ENCODE measurements at regions not wholly inside any gene's neighbourhood (a gene's known extent, or its start where the extent isn't known, plus 50 kb on each side); places are given as distances from the start of the nearest gene placed in this dataset.
"Not testable (repeated sequence)": the region's sequence is repeated elsewhere in the genome, so short reads cannot be mapped to it uniquely, and the experiment has no call there.

DNA sequence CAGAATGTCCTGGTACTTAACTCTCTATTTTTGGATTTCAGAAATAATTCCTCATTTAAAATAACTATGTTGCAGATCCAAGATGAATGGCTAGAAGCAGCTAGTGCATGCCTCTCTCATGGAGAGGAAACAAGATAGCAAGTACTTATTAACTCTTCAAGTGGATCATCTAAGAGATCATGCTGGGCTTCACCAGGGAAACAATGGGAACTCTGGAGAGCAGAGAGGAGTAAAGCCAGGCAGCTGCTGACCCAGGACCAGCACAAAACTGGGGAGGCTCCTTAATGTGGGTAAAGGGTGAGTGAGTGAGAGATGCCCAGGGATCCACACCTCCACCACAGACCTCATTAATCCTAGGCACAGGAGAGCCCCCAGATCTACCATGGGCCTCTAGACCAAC, 897.8 kb upstream of the ACO1 start:
- Mint-ChIP-seq H3K9me3 (no peaks in the 10 kb centered on the region), H3K27ac (no peak overlapping the region), H3K36me3 (peaks cover 0 to 7% of the 10 kb centered on the region in 2 donors)
- DNase-seq (ENCODE audit: low spot score in 2 of 2) = no peak
- no peak for ATAC-seq

DNA sequence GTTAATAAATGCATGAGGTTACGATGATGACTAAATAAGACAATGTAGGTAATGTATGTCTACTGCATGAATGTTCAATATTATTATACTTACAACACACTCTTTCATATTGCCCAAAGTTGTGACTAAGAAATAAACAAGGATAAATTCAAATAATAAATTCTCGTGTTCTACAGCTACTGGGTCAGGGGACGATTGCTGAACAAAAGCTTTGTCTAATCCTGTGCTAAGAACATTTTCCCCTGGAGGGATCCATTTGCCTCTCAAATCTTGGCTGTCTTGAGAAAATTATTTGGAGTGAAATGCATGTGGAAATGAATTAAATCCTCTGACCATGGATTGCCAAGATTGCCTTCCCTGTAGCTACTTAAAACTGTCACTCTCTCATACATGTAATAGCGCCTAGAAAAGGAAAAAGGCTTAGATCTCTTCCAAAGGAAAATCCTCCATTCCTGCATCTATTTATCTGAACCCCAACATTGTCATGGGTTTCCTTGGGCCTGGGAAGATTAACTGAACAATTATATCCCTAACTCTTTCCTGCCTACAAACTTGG, 893.8 kb upstream of the ACO1 start:
- no peak for ATAC-seq
- Mint-ChIP-seq H3K9me3 (peaks cover 0 to 3% of the 10 kb centered on the region in 2 donors), H3K27ac (no peak overlapping the region), H3K36me3 (peaks cover 0 to 7% of the 10 kb centered on the region in 2 donors)
- DNase-seq (ENCODE audit: low spot score in 2 of 2) = no peak

DNA sequence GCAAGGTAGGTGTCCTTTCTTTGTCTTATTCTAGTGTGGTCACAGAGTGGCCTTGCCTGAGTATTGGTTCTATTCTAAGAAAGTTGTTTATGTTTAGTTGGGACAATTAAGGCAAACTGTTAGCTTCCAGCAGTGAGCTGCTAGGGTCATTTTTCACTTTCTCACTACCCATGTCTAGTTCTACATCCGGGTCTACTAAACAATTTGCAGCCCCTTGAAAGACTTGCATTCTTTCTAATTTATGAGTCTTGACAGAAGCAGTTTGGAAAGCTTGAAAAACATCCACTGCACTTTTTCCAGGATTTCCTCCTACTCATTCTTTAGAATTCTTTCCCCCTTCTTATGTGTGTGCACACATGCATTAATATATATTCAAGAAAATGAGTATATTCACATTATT, 892.2 kb upstream of the ACO1 start:
- DNase-seq (ENCODE audit: low spot score in 2 of 2) (no peak), ATAC-seq (no peak)
- H3K9me3 Mint-ChIP-seq = peaks cover 10 to 18% of the 10 kb centered on the region in 2 donors
- no peak overlapping the region for H3K27ac Mint-ChIP-seq
- H3K36me3 Mint-ChIP-seq = peaks cover 10 to 12% of the 10 kb centered on the region in 2 donors

DNA sequence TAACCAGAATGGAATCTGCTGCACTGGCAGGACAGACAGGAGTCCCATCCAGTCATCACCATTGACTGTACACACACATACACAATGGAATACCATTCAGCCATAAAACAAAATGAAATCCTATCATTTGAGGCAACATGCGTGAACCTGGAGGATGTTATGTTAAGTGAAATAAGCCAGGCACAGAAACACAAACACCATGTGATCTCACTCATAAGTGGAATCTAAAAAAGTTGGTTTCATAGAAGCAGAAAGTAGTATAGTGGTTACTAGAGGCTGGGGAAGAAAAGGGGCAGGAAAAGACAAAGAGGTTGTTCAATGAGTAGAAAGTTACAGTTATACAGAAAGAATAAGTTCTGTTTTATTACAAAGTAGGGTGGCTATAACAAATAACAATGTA, 884.0 kb upstream of the ACO1 start:
- no peak for ATAC-seq
- no peak for DNase-seq (ENCODE audit: low spot score in 2 of 2)
- Mint-ChIP-seq H3K27ac (no peak overlapping the region), H3K36me3 (peaks cover 10 to 17% of the 10 kb centered on the region in 2 donors), H3K9me3 (peaks cover 14 to 21% of the 10 kb centered on the region in 2 donors)

DNA sequence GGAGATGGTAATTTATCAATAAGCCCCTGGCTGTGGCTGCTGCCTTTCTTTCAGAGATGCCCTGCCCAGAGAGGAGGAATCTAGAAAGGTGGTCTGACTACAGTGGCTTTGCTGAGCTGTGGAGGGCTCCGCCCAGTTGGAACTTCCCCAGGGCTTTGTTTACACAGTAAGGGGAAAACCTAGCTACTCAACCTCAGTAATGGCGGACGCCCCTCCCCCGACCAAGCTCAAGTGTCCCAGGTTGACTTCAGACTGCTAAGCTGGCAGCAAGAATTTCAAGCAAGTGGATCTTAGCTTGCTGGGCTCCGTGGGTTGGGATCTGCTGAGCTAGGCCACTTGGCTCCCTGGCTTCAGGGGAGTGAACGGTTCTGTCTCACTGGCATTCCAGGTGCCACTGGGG, 865.4 kb upstream of the ACO1 start:
- Mint-ChIP-seq H3K27ac (no peak overlapping the region), H3K36me3 (peaks cover 0 to 19% of the 10 kb centered on the region in 2 donors), H3K9me3 (peaks cover 11 to 14% of the 10 kb centered on the region in 2 donors)
- peak in 1 of 2 donors; percentile 13 for DNase-seq (ENCODE audit: low spot score in 2 of 2)
- ATAC-seq = peak in 1 of 2 donors; percentile 51

DNA sequence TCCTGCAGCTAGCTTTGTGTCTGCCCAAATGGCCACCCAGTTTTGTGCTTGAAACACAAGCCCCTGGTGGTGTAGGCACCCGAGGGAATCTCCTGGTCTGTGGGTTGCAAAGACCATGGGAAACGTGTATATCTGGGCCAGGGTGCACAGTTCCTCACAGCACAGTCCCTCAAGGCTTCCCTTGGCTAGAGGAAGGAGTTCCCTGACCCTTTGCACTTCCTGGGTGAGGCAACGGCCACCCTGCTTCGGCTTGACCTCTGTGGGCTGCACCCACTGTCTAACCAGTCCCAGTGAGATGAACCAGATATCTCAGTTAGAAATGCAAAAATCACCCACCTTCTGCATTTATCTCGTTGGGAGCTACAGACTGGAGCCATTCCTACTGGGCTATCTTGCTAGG, 865.0 kb upstream of the ACO1 start:
- Mint-ChIP-seq H3K9me3 (peaks cover 11 to 14% of the 10 kb centered on the region in 2 donors), H3K27ac (no peak overlapping the region), H3K36me3 (peaks cover 0 to 15% of the 10 kb centered on the region in 2 donors)
- ATAC-seq = no peak
- no peak for DNase-seq (ENCODE audit: low spot score in 2 of 2)

DNA sequence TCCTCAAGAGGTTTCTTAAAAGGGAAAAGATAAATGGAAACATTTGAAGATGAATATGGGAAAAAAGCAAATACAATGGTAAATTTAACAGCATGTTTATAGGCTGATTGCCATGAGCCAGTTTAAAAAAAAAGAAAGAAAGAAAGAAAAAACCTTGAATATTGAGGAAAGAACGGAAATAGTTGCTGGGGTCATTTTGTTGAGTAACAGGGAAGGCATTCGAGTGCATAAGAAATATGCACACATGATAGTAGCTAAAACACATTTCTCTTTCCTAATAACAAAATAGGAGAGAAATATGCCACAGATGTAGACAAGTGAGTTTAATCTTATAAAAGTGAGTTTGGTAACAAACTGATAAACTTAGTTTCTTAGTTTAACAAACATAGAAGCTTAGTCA, 864.6 kb upstream of the ACO1 start:
- ATAC-seq (no peak), DNase-seq (ENCODE audit: low spot score in 2 of 2) (no peak)
- Mint-ChIP-seq H3K9me3 (peaks cover 11 to 14% of the 10 kb centered on the region in 2 donors), H3K36me3 (peaks cover 0 to 11% of the 10 kb centered on the region in 2 donors), H3K27ac (no peak overlapping the region)

DNA sequence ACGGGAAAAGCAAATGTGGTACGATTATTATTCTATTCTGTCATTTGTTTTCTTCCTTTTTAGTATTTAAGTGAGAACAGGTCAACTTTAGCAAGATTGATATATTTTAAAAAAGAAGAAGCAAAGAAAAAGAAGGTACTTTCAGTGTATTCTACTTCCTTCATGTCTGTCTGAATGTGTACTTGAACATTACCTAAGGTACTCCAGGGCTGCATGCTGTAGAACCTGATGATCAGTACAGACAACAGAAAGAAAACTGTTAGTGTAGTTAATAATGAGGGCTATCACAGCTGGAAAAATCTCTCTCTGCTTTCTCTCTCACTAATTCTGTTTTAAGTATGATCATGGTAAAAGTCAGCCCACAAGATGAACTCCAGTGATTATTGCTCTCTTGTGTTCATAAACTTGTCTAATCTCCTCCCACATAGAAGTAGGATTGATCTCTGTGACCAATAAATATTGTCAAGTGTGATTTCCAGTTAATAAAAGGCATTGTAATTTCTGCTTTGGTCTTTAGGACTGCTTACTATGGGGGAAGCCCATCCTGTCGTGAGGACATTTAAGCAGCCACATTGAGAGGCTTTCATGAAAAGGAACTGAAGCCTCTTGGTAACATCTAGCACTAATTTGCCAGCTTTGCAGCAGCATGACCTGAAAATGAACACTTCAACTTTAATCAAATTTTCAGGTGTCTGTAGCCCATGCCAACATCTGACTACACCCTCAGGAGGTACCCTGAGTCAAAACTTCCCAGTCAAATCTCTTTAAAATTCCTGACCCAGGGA, 864.0 kb upstream of the ACO1 start:
- no peak overlapping the region for H3K27ac Mint-ChIP-seq
- peaks cover 8 to 11% of the 10 kb centered on the region in 2 donors for H3K9me3 Mint-ChIP-seq
- ATAC-seq (no peak), DNase-seq (ENCODE audit: low spot score in 2 of 2) (no peak)
- H3K36me3 Mint-ChIP-seq = peaks cover 0 to 11% of the 10 kb centered on the region in 2 donors

DNA sequence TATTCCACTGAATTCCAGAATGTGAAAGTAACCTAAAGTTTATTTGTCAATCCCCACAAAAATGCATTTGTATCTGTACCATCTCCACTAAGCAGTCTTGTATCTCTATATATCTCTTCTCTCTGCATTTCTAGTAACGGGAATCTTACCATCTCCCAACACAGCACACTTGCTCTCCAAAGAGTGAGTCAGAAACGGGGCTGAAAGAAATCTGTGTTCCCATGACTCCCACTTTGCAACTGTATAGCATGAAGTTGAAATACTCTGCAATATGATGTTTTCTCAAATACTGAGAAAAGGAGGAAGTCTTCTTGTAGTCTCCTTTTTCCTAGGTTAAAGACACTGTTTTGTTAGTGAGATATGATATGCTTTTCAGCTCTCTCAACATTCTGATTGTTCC, 848.8 kb upstream of the ACO1 start:
- Mint-ChIP-seq H3K9me3 (no peaks in the 10 kb centered on the region), H3K36me3 (no peaks in the 10 kb centered on the region), H3K27ac (no peak overlapping the region)
- ATAC-seq (no peak), DNase-seq (ENCODE audit: low spot score in 2 of 2) (no peak)

DNA sequence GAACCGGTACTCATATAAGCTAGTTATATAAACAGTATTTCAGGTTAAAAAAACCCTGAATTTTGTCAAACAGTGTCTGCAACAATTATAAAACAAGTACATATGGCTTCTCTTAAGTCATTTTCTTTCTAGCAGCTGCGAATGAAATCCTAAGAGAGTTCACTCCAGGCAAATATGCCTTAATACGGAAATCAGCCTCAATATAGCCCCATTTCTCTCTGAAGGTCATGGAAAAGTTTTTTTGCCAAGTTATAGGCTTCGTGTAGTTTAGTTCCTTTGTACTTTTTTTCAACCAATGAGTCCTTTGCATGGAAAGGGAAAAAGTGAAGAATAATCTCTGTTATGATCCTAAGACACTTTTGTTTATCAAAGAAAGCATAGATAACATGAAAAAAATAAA, 848.0 kb upstream of the ACO1 start:
- Mint-ChIP-seq H3K9me3 (no peaks in the 10 kb centered on the region), H3K27ac (no peak overlapping the region), H3K36me3 (no peaks in the 10 kb centered on the region)
- DNase-seq (ENCODE audit: low spot score in 2 of 2) (no peak), ATAC-seq (no peak)

DNA sequence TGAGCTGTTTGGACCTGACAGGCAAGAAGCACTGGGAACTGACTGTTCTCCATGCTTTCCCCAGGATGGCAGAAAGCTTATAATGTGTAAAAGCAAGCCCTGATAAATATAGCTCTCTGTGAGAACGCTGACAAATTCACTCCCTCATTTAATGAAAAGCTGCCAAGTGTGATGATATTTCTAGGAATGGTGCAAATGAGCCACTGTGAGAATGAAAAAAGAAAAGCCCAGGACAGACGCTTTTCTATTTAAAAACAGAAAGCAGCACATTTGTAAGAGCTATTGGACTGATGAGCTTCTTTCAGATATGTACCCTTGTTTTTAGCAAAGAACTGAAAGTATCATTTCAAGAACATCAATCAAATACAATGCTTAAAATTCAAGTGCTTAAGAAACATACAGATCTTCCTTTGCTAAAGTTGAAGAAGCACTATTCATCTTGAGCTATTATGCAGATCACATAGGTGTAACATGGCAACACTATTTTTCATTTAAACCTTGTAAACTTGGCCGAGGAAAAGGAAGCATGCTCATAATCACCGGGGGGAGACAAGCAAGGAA, 842.6 kb upstream of the ACO1 start:
- Mint-ChIP-seq H3K27ac (peak overlapping the region in 1 of 2 donors; percentile 83), H3K9me3 (no peaks in the 10 kb centered on the region), H3K36me3 (no peaks in the 10 kb centered on the region)
- ATAC-seq = no peak
- DNase-seq (ENCODE audit: low spot score in 2 of 2) = no peak

DNA sequence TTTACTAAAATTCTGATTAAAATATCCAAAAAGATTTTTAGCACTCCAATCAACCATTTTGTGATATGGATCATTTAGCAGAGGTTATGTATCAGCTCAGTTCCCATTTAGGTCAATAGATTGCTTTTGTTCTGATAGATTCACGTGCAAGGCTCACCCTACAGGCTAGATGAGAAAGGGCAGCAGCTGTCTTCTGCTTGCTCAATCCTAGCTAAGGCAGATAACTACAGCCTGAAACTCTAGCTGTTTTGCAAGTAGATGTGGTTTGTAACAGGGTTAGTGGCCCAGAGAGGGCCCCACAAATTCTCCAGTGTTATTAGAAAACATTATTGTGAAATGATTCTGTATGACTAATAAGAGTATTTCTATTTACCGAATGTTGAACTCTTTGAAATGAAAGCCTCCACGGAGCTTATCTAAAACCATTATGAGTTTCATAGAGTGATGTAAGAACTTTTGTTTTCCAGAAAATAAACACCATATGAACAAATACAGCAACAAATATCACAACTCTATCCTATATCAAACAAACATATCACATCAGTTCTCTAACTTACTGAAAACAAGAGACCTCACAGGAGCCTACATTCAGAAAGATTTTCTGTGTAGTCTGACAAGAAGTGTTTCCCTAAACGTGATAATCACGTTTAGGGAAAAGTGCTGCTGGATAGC, 841.9 kb upstream of the ACO1 start:
- no peak overlapping the region for H3K27ac Mint-ChIP-seq
- no peaks in the 10 kb centered on the region for H3K36me3 Mint-ChIP-seq
- H3K9me3 Mint-ChIP-seq = no peaks in the 10 kb centered on the region
- DNase-seq (ENCODE audit: low spot score in 2 of 2) = peak in 1 of 2 donors; percentile 4
- ATAC-seq = peak in 1 of 2 donors; percentile 96

DNA sequence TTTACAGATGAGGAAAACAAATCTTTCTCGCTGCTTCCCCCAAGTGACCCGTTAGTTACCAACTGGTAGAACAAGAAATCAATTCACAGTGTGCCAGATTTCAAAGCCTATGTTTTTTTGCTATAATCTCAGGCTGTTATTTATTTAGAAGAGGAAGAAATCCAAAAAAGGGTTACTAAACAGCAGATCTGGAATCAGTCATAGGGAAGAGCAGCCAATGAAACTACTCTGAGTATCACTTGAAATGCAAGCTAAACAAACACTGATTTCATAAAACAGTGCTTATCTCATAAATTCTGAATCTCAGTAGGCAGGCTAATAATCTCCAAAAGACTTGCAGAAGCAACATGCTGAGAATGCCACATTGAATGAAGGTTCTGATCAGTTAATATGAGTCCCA, 829.5 kb upstream of the ACO1 start:
- Mint-ChIP-seq H3K36me3 (peaks cover 0 to under 1% of the 10 kb centered on the region in 2 donors), H3K9me3 (peaks cover 3 to 14% of the 10 kb centered on the region in 2 donors), H3K27ac (no peak overlapping the region)
- DNase-seq (ENCODE audit: low spot score in 2 of 2) (no peak), ATAC-seq (no peak)

DNA sequence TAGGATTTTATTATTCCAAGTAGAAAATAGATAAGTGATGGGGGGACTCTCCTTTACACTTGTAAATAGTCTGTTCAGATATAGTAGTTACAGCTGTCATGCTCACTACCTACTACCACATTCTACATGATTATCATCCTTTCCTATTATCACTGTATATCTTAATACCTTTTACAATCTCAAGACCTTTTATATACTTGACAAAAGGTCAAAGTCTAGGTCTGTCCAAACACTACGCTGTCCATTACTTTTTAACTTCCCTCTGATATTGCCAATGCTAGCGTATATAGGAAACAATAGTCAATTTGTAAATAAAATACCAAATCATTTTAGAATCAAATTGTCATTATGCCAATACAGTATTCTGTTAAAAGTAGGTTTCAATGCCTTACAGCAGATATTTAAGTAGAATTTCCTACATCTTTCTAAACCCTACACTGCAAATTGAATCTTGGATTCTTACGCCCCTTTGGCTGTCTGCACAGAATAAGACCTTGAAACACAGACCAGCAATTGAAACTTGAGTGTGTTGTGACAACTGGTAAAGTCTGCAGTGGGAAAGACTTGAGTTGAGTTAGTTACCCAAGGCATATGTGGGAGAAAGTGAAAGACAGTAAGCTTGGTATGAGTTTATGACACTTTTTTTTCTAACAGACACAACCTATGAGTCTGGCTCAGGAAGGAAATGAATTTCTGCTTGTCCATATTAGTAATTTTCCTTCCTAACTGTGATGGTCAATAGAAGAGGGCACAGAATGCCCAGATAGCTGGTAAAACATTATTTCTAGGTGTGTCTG, 827.6 kb upstream of the ACO1 start:
- Mint-ChIP-seq H3K9me3 (peaks cover 9 to 14% of the 10 kb centered on the region in 2 donors), H3K27ac (no peak overlapping the region), H3K36me3 (peaks cover 0 to 9% of the 10 kb centered on the region in 2 donors)
- ATAC-seq (peak in 1 of 2 donors; percentile 46), DNase-seq (ENCODE audit: low spot score in 2 of 2) (no peak)

DNA sequence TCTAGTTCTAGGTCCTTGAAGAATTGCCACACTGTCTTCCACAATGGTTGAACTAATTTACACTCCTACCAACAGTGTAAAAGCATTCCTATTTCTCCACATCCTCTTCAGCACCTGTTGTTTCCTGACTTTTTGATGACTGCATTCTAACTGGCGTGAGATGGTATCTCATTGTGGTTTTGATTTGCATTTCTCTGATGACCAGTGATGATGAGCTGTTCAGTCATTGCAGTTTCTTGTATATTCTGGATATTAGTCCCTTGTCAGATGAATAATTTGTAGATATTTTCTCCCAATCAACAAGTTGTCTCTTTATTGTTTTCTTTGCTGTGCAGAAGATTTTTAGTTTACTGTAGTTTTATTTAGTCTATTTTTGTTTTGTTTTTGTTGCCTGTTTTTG, 812.3 kb upstream of the ACO1 start:
- ATAC-seq; DNase-seq (ENCODE audit: low spot score in 2 of 2); H3K27ac Mint-ChIP-seq; H3K9me3 Mint-ChIP-seq: not testable (repeated sequence)
- H3K36me3 Mint-ChIP-seq = peaks cover 0 to 12% of the 10 kb centered on the region in 2 donors

DNA sequence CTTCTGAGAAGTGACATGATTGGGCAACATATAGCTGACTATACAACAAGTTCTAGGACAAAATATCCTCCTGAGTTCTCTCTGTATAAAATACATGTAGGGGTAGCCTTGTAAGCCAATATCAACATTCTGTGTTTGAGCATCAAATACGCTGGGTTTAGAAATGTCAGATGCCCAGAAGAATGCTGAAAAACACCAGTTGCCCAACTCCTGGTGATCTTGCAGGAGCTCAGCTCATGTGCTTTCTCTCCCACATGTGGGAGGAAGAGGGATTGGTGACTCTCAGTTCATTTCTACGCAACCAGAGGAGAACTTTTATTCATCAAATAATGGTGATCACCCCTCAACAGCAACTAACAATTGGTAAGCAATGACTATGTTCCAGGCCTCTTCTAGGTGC, 810.9 kb upstream of the ACO1 start:
- Mint-ChIP-seq H3K27ac (no peak overlapping the region), H3K36me3 (peaks cover 0 to 12% of the 10 kb centered on the region in 2 donors), H3K9me3 (peaks cover 0 to 4% of the 10 kb centered on the region in 2 donors)
- ATAC-seq = no peak
- no peak for DNase-seq (ENCODE audit: low spot score in 2 of 2)
